Upper lobe of left lung (tissue), 4 donors: ENCODE measurements at regions not wholly inside any gene's neighbourhood (a gene's known extent, or its start where the extent isn't known, plus 50 kb on each side); places are given as distances from the start of the nearest gene placed in this dataset.

ENCODE experiments used
- CTCF ChIP-seq, 6 experiments: fragments of 450-650 bp in 4 of 6; fragments of 200-600 bp in 2 of 6; sonication (generic) in 2 of 6; IDR thresholded peaks; one replicate each; pipeline ENCODE4 v1.5.1; 2016 to 2019; ENCODE audit warnings: antibody characterized with exemption in 6 of 6
- EP300 ChIP-seq, 4 donors: sonication (generic); formaldehyde crosslinking; IDR thresholded peaks; one replicate each; pipeline ENCODE4 v1.5.1; 2017; ENCODE audit warnings: antibody characterized with exemption in 4 of 4, control low read depth in 2 of 4
- POLR2A ChIP-seq, 4 donors: fragments of 450-650 bp; IDR thresholded peaks; one replicate each; pipeline ENCODE4 v1.5.1; 2016 to 2017; ENCODE audit warnings: antibody characterized with exemption in 4 of 4, mild to moderate bottlenecking in 2 of 4
- POLR2AphosphoS5 ChIP-seq, 2 donors: sonication (generic); formaldehyde crosslinking; IDR thresholded peaks; one replicate each; pipeline ENCODE4 v1.5.1; 2017; ENCODE audit warnings: antibody characterized with exemption in 2 of 2

GRCh38 chr7:81143856-81144255 lies 225.0 kb upstream of the SEMA3C start:
- no peak for TF ChIP-seq CTCF (IDR thresholded peaks at IDR 0.05)
- no peak for TF ChIP-seq POLR2A (IDR thresholded peaks at IDR 0.05)
- TF ChIP-seq EP300 (IDR thresholded peaks at IDR 0.05): no peak
- no peak for TF ChIP-seq POLR2AphosphoS5 (IDR thresholded peaks at IDR 0.05)
